ENCODE measurements at regions not wholly inside any gene's neighbourhood (a gene's known extent, or its start where the extent isn't known, plus 50 kb on each side); places are given as distances from the start of the nearest gene placed in this dataset.

DNA sequence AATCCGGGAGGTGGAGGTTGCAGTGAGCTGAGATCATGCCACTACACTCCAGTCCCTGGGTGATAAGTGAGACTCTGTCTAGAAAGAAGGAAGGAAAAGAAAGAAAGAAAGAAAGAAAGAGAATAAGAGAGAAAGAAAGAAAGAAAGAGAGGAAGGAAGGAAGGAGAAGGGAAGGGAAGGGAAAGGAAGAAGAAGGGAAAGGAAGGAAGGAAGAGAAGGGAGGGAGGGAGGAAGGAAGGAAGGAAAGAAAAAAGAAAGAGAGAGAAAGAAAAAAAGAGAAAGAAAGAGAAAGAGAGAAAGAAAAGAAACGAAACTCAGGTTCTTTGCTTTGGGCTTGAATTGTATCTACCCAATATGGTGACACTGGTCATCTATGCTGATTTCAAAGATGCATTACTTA, 102.3 kb upstream of the GATA6 start (continued):
- TF ChIP-seq, protein P1, sequence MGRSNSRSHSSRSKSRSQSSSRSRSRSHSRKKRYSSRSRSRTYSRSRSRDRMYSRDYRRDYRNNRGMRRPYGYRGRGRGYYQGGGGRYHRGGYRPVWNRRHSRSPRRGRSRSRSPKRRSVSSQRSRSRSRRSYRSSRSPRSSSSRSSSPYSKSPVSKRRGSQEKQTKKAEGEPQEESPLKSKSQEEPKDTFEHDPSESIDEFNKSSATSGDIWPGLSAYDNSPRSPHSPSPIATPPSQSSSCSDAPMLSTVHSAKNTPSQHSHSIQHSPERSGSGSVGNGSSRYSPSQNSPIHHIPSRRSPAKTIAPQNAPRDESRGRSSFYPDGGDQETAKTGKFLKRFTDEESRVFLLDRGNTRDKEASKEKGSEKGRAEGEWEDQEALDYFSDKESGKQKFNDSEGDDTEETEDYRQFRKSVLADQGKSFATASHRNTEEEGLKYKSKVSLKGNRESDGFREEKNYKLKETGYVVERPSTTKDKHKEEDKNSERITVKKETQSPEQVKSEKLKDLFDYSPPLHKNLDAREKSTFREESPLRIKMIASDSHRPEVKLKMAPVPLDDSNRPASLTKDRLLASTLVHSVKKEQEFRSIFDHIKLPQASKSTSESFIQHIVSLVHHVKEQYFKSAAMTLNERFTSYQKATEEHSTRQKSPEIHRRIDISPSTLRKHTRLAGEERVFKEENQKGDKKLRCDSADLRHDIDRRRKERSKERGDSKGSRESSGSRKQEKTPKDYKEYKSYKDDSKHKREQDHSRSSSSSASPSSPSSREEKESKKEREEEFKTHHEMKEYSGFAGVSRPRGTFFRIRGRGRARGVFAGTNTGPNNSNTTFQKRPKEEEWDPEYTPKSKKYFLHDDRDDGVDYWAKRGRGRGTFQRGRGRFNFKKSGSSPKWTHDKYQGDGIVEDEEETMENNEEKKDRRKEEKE (IDR thresholded peaks at IDR 0.05): no peak
- no peak for TF ChIP-seq BACH1 (IDR thresholded peaks at IDR 0.05; ENCODE audit: borderline replicate concordance)
- no peak for TF ChIP-seq CREB1 (IDR thresholded peaks at IDR 0.05; ENCODE audit: low read depth)
- no peak for TF ChIP-seq NR2C2 (IDR thresholded peaks at IDR 0.05; ENCODE audit: borderline replicate concordance, control insufficient read depth, insufficient read length, low read depth)

DNA sequence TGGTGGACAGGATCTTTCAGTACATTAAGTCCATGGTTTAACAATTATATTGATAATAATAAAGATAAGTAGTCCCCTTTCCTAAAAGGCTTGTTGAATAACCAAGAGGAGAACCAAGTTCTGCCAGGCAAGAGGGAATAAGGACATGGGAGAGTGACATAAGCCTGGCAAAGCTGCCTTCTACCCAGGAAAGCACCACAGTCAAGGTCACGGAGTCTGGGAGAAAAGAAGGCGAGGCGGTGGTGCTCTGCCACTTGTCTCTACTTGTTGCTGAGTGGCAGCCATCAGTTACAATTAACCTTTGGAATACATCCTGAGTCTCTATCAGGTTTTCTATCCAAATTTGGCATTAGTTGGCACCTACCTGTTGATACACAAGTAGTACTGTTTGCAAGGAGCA, 101.7 kb upstream of the GATA6 start:
- H4K20me1 ChIP-seq (ENCODE audit: control insufficient read depth, insufficient read depth): no peaks in the 10 kb centered on the region
- no peak overlapping the region for H3K4me3 ChIP-seq
- BruUV-seq (replicated peaks): no TSS peak
- H3K27me3 ChIP-seq (replicated peaks in 1 of 2; ENCODE audit: control insufficient read depth in 2 of 2, insufficient read depth in 2 of 2, low read length in 1 of 2): no peaks in the 10 kb centered on the region
- no peaks in the 10 kb centered on the region for H3K9me3 ChIP-seq (replicated peaks; ENCODE audit: control insufficient read depth, insufficient read depth, low read length)
- ChIA-PET RAD21 (ENCODE audit: unreplicated experiment) (no interaction called here), POLR2A (no interaction called here), CTCF (no interaction called here), SMC1A (ENCODE audit: uncharacterized antibody, unreplicated experiment) (no interaction called here)
- H3K4me1 ChIP-seq (ENCODE audit: control insufficient read depth, insufficient read depth, low read length): no peaks in the 10 kb centered on the region
- ATAC-seq (no peak), DNase-seq (ENCODE audit: low read depth, low spot score) (no peak), FAIRE-seq (no peak)
- H3K36me3 ChIP-seq (ENCODE audit: control insufficient read depth in 2 of 2, insufficient read depth in 2 of 2, low read length in 1 of 2): no peaks in the 10 kb centered on the region
- intact Hi-C loops (cut with micrococcal nuclease; ENCODE audit: unreplicated experiment): no loop called here
- no peak overlapping the region for H3K4me2 ChIP-seq (ENCODE audit: control insufficient read depth, insufficient read depth)
- no peaks in the 10 kb centered on the region for H3K79me2 ChIP-seq (ENCODE audit: control insufficient read depth, insufficient read depth, low read length)
- in situ Hi-C loops (cut with MboI): no loop called here
- H3K9ac ChIP-seq (ENCODE audit: control insufficient read depth, insufficient read depth, low read length): no peak overlapping the region
- H3K27ac ChIP-seq (ENCODE audit: control insufficient read depth, insufficient read depth): no peak overlapping the region
- WGBS (ENCODE audit: insufficient coverage, insufficient replicate concordance, low lambda C conversion rate, missing lambda C conversion rate): 61% methylated on average over 3 of the region's 3 CpGs
- H2AFZ ChIP-seq (ENCODE audit: control insufficient read depth, low read depth, low read length): no peak overlapping the region
- no peak for TF ChIP-seq NR2C2 (IDR thresholded peaks at IDR 0.05; ENCODE audit: borderline replicate concordance, control insufficient read depth, insufficient read length, low read depth)
- TF ChIP-seq CHD2 (IDR thresholded peaks at IDR 0.05; ENCODE audit: borderline replicate concordance, low read depth, low read length): no peak
- TF ChIP-seq, protein P2, sequence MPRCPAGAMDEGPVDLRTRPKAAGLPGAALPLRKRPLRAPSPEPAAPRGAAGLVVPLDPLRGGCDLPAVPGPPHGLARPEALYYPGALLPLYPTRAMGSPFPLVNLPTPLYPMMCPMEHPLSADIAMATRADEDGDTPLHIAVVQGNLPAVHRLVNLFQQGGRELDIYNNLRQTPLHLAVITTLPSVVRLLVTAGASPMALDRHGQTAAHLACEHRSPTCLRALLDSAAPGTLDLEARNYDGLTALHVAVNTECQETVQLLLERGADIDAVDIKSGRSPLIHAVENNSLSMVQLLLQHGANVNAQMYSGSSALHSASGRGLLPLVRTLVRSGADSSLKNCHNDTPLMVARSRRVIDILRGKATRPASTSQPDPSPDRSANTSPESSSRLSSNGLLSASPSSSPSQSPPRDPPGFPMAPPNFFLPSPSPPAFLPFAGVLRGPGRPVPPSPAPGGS (IDR thresholded peaks at IDR 0.05; ENCODE audit: borderline replicate concordance, insufficient read depth, low read depth, low read length, poor library complexity, severe bottlenecking): no peak
- no peak for TF ChIP-seq SMAD1 (IDR thresholded peaks at IDR 0.05; ENCODE audit: low read depth, partially characterized antibody)
- TF ChIP-seq, protein P3, sequence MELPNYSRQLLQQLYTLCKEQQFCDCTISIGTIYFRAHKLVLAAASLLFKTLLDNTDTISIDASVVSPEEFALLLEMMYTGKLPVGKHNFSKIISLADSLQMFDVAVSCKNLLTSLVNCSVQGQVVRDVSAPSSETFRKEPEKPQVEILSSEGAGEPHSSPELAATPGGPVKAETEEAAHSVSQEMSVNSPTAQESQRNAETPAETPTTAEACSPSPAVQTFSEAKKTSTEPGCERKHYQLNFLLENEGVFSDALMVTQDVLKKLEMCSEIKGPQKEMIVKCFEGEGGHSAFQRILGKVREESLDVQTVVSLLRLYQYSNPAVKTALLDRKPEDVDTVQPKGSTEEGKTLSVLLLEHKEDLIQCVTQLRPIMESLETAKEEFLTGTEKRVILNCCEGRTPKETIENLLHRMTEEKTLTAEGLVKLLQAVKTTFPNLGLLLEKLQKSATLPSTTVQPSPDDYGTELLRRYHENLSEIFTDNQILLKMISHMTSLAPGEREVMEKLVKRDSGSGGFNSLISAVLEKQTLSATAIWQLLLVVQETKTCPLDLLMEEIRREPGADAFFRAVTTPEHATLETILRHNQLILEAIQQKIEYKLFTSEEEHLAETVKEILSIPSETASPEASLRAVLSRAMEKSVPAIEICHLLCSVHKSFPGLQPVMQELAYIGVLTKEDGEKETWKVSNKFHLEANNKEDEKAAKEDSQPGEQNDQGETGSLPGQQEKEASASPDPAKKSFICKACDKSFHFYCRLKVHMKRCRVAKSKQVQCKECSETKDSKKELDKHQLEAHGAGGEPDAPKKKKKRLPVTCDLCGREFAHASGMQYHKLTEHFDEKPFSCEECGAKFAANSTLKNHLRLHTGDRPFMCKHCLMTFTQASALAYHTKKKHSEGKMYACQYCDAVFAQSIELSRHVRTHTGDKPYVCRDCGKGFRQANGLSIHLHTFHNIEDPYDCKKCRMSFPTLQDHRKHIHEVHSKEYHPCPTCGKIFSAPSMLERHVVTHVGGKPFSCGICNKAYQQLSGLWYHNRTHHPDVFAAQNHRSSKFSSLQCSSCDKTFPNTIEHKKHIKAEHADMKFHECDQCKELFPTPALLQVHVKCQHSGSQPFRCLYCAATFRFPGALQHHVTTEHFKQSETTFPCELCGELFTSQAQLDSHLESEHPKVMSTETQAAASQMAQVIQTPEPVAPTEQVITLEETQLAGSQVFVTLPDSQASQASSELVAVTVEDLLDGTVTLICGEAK (IDR thresholded peaks at IDR 0.05; ENCODE audit: borderline replicate concordance): no peak
- TF ChIP-seq RAD21 (IDR thresholded peaks at IDR 0.05; ENCODE audit: insufficient read depth, low read depth, low read length): no peak
- no peak for TF ChIP-seq EED (IDR thresholded peaks at IDR 0.05; ENCODE audit: low read depth)
- TF ChIP-seq, protein P4, sequence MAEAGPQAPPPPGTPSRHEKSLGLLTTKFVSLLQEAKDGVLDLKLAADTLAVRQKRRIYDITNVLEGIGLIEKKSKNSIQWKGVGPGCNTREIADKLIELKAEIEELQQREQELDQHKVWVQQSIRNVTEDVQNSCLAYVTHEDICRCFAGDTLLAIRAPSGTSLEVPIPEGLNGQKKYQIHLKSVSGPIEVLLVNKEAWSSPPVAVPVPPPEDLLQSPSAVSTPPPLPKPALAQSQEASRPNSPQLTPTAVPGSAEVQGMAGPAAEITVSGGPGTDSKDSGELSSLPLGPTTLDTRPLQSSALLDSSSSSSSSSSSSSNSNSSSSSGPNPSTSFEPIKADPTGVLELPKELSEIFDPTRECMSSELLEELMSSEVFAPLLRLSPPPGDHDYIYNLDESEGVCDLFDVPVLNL (IDR thresholded peaks at IDR 0.05; ENCODE audit: low read depth, low read length): no peak
- TF ChIP-seq, protein P5, sequence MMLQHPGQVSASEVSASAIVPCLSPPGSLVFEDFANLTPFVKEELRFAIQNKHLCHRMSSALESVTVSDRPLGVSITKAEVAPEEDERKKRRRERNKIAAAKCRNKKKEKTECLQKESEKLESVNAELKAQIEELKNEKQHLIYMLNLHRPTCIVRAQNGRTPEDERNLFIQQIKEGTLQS (IDR thresholded peaks at IDR 0.05; ENCODE audit: borderline replicate concordance, extremely low read depth, low read depth, low read length): no peak
- TF ChIP-seq CHD4 (IDR thresholded peaks at IDR 0.05): no peak
